TTC549 (cell line): ENCODE measurements at regions not wholly inside any gene's neighbourhood (a gene's known extent, or its start where the extent isn't known, plus 50 kb on each side); places are given as distances from the start of the nearest gene placed in this dataset.
"Not testable (repeated sequence)": the region's sequence is repeated elsewhere in the genome, so short reads cannot be mapped to it uniquely, and the experiment has no call there.

Experiments
- FAIRE-seq: peaks from 2 replicates; lab custom pipeline; 2012; peaks lifted over from hg19 to GRCh38; lab: Jason Lieb, UNC

DNA sequence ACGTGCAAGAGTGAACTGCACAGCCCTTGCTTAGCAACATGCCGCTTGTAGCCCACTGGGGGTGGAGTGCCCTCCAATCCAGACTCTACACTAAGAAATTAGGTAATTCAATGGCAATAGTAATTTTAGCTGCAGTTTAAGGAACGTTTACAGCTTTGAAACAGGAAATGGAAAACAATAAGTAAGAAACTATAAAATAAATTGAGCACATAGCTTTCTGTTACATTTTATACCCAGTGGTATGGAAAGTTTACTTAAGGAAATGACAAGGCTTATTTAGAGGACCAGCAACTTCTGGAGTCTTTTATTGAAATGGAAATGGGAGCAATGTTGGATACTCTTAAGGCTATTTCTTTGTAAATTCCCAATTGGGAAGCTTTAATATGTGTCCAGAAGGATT is 373.2 kb downstream of the KCNRG start:
- FAIRE-seq, result no peak

DNA sequence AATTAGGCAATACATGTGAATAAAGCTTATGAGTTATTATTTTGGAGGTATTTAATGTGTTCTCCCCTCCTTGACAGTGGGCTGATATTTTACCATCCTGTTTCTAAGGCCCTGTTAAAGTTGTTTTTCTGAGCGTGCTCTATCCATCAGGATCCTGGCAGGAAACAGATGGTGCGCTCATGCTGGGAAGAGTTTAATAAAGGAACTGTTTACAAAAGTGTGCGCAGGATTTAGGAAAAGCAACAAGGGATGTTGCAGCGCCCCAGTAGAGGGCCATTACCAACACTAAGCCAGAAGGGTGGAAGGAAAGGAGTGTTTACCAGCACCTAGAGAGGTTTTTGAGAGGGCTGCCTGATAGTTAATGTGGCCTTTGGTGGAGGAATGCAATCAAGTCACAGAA is 374.5 kb downstream of the KCNRG start:
- FAIRE-seq, result no peak

DNA sequence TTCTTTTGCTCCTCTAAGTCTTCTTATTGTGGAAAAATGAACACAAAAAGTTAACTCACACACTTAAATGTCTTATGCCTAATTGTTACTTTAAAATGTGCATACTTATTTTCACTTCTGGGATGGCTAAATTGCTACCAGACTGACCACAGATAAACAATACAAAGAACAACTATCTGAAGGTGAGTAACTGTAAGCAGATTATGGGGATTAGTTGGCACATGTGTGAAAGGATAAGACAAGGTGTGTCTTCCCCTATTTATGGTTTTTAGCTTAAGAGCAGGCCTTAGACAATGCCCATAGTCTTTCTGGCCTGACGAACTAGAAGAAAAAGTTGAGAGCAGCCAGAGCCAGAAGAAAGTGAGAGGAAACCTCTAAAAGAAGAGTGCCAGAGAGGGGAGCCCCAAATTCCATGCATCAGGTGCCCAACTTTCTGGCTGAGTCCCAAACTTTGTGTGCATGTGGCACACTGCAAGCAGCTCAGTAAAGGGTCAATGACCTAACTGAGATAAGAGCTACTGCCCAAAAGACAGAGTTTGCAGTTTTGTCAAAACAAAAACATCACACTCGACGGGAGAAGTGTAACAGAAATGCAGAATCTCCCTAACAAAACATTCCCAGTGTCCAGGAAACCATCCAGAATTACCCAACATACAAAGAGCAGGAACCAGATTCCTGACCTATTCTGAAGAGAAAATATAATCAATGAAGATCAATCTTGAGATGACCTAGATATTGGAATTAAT is 375.4 kb downstream of the KCNRG start:
- no peak for FAIRE-seq

DNA sequence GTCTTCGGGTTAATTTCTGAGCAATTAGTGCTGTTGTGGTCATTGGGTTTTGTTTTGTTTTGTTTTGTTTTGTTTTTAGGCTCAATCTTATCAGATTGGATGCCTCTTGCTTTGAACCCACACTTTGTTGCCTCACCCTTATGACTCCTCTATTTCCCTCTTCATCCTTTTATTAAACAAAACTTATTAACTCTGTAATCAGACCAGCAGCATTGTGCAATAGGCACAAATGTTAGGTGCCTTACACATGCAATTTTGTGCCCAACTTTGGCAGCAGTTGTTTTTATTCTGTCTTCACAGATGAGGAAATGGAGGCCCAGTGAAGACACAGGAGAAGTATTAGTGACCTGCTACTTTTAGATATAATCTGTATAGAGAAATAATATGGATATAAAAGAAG is 377.7 kb downstream of the KCNRG start:
- FAIRE-seq, result no peak

DNA sequence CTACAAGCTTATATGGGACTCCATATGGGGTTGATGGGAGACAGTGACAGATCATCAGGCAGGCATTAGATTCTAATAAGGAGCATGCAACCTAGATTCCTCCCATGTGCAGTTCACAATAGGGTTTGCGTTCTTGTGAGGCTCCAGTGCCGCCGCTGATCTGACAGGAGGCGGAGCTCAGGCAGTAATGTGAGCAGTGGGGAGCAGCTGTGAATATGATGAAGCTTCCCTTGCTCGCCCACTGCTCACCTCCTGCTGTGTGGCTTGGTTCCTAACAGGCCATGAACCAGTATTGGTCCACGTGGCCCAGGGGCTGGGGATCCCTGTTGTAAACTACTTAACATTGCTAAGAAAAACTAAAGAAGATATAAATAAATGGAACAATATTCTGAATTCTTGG is 378.4 kb downstream of the KCNRG start:
- no peak for FAIRE-seq

DNA sequence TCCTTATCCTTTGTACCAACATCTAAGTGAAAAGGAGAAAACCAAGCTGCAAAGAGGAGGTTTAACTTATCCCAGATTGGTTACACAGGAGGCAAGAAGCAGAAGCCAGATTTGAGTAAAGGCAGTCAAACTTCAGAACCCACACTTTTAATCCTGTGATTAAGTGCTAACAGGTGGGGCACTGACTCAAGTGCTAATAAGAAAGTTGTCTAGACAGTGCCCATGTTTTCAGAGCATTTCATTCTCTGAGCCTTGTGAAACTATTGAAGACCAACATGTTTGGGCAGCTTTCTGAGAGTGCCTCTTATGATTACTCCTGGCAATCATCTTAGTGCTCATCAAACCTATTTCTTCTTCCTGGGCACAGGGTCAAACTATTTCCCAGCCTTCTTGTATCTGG is 380.8 kb downstream of the KCNRG start:
- no peak for FAIRE-seq

DNA sequence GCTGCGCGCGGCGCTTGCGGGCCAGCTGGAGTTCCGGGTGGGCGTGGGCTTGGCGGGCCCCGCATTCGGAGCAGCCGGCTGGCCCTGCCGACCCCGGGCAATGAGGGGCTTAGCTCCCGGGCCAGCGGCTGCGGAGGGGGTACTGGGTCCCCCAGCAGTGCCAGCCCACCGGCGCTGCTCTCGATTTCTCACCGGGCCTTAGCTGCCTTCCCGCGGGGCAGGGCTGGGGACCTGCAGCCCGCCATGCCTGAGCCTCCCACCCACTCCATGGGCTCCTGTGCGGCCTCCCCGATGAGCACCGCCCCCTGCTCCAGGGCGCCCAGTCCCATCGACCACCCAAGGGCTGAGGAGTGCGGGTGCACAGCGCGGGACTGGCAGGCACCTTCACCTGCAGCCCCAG is 381.4 kb downstream of the KCNRG start:
- not testable (repeated sequence) for FAIRE-seq

DNA sequence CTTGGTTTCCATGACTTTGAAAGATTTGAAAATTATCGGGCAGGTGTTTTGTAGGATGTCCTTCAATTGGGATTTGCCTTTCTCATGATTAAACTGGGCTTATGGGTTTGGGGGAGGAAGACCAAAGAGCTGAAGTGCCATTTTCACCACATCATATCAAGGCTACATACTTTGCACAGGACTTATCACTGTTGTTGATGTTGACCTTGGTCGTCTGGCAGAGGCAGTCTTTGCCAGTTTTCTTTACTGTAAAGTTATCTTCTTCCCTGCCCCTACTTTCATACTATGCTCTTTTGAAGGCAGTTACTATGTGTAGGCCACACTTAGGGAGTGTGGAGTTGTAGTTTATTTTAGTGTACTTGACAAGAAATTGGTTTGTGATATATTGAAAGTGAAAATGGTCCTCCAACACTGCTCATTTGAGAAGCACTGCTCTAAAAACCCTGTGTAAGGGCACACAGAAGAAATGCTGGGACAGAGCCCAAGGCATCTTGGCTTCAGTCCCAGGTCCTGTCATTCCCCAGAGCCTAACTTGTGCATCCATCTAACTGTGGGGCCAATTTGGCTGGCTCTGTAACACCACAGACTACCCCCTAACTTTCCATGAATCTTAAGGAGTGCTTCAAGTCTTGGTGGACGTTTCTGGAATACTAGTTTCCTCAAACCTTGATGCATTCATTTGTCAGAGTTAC is 384.9 kb downstream of the KCNRG start:
- FAIRE-seq, result no peak

DNA sequence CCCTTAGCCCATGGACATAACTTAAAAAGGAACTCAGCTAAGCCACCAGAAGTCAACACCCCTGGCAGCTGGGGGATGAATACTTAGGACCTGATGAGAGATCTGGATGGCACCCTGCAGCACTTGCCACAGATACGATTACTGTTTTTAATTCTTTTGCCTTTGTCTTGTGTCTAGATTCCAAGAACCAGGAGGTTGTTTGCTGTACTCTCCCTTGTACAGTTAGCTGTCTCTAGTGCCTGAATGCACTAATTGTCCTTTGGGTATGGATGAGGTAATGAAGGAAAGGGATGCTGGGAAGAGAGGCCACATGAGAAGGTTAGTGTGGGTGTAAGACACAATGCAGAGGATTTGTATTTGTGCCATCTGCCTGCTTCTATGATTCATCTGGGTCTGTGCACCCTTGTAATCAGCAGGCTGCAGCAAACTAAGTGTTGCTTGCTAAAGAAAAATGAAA is 385.8 kb downstream of the KCNRG start:
- FAIRE-seq, result no peak

DNA sequence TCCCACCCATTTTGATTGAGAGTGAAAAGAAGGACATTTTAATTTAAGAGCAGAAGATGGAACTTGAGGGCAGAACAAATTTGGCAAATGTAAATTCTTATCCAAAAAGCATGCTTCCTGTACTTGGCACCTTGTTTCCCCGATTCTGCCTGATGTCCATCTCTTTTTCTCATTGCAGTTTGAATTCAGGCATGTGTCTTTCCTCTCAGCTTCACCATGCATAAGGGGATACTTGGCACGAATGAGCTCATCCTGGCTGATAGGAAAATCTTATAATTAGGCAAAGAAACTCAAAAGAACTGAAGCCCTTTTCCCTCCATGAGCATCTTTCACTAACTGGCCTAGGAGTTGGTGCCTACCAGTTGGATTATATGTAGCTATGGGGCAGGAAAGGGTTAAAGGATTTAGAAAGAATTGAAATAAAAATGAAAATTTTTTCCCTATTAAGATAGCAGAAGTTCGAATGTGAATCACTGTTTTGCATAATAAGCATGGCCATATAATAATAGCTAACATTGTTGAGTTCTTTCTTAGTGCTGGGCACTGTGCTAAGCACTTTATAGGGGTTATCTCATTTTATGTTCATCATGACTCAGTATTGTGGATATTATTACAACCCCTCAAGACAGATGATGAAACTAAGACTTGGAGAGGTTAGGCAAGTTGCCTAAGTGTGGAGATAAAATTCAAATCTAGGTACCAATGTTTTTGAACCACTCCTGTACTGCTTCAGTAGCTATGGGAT is 386.6 kb downstream of the KCNRG start:
- FAIRE-seq, result no peak

DNA sequence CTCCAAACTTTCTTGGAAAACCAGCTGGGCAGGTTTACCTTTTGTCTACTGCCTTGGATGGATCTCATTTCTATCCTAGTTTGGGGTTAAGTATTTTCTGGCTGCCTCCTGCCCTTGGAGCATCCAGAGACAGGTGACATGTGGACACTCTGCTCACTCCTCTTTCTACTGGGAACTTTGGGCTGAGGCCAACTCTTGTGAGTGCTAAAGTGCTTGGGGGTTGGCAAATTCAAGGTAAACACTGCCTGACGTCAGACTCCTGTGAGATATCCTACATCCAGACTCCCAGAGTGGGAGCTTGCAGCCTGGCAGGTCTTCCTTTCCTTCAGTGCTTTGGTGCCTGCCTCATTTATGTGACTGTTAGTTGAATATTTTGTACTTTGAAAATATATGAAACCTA is 388.1 kb downstream of the KCNRG start:
- FAIRE-seq, result no peak

DNA sequence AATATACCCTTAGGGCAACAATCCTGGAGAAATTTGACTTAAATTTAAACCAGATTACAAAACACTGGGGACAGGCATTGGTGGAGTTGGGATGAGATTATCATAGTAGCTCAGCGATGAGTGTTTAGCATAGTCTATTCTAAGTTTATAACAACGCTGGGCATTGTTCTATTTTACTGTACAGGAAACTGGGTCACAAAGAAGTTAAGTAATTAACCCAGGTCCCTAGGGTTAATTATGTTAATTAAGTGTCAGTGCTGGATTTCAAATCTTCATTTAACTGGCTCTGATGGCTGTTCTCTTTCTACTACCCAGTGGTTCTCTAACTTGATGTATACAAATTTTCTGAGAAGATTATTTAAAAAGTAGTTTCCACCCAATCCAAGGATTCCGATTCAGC is 388.9 kb downstream of the KCNRG start:
- no peak for FAIRE-seq

DNA sequence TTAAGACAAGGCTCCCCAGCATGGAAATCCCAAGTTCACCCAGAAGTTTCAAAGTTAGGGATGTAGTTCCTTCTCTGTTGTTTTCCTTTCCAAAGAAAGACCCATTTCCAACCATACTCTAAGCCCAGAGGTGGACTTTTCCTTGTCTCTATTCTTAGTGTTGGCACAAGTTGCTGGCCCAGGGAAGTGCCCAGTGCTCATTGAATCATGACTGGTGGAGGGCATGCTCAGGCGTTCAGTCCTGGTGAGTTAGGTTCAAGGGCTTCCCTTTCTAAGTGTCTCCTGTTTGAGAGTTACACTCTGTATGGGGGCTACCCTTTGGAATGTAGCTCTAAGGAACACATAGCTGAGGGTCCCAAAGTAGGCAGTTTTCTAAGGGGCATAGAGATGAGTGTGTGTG is 389.5 kb downstream of the KCNRG start:
- FAIRE-seq, result no peak

DNA sequence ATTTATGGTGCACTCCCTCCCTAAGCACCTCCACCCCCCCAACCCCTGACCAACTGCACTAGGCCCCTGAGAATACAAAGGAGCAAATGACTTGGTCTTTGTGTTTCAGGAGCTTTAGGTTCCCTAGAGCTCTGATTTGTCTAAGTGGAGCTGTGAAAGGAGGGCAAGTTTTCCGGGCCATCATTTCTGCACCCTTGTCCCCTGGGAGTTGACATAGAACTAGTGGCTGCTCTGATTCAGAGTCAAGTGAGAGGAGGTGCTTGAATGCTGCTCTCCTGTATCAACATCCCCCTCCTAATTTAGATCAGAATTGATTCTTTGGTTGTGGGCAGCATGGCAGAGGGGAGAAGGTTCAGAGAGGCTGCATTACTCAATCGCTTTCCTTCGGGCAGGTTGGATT is 391.6 kb downstream of the KCNRG start:
- FAIRE-seq, result no peak

DNA sequence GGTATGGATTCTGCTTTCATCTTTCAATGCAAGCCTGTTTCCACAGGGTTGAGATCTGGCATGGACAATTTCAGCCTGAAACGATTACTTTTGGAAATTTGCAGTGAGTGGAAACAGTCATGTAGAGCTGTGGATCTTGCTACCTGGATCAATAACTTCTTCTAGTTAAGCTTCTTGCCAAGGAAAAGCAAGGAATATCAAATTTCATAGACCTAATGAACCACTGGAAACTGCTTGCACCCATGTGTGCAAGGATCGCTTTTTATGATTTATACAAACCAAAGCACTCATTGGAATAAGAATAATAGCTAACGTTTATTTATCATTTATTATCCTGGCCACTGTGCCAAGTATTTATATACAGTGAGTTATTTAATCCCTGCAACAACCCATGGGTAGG is 392.8 kb downstream of the KCNRG start:
- no peak for FAIRE-seq

DNA sequence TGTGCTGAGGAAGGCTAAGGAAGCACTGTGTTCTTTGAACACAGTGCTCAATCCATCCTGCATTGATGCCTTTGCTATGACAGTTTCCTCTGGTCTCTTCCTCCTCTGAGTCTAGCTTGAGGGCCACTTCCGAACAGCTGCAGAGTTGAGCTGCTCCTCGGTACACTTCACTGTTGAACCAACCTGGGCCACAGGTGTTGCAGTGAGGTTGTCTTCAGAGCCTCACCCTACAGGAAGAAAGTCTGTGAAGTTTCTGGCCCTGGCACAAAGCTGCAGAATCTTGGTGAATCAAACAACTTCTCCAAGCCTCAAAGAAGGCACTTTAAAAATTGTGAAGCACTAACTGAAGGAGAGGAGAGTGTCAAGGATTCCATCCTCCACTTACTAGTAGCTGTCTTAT is 394.0 kb downstream of the KCNRG start:
- FAIRE-seq, result no peak

DNA sequence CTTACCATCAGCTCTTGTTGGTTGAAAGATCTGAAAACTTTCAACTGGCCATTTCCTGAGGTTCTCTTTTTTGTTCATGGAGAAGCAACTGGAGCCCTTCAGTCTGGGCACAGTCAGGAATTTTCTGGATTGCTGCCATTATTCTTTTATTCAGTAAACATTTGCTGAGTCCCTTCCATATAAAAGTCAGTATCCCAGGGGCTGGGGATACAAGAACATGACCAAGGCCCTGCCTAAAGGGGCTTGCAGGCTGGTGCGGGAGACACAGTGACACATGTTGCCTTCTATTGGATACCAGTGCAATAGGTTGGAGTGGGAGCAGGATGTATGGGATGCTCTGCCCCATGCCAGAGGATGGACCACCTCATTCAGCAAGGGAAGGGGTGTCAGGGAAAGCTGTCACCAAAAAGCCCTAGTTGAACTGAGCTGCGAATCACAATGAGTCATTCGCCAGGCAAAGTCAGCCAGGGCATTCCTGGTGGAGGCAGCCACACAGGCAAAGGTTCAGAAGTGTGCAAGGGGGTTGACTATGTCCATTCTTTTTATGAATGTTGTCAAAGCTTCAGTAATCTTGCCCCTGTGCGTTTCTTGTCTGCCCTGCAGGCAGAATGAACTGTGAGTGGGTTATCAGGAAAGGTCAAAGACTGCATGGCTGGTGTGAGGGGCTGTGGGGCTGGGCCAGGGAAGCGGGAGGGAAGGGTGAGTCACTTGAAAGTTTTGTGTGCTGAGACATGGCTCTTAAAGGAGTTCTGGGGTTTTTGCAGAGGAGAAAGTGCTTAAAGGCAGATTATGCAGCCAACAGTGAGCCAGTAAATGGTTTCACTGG is 395.9 kb downstream of the KCNRG start:
- no peak for FAIRE-seq

DNA sequence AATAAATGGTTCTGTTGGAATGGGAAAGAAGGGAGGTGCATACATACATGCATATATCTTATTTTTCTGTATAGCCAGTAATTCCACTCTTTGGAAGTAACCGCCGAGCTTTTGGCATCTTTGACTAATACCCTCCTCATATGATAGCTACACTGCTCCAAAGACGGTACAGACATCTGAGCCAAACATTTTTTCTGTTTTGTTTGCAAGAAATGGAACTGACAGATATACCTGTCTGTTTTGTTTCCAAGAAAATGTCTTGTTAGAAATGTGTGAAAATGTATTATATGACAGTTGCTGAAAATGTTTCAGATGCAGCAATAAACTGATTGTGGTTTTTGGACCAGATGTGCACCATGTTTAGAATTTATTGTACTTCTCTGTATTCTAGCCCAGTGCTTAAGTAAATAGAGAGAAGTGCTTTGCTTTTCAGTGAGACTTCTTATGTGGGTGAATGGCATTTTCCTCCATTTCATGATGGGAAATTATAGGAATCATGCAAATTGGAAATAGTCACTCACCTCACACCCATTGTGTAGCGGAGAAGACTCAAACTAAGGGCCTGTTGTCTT is 396.9 kb downstream of the KCNRG start:
- FAIRE-seq, result no peak

DNA sequence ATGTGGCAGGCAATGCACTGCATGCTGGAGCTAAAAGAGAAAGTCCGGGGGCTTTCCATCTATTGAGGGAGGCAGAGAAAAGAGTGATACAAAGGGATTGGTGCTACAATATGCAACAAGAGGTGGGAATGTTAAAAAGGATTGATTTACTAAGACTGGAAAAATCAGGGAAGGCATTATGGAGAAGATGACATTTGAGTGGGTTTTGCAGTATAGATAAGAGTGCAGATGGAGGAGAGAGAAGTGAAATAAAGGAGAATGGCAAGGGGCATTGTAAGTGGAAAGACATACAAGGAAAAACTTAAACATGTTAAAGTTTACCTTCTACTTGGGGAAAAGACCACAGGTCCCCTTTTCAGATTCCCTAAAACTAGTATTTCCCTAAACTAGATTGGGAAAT is 399.4 kb downstream of the KCNRG start:
- no peak for FAIRE-seq

DNA sequence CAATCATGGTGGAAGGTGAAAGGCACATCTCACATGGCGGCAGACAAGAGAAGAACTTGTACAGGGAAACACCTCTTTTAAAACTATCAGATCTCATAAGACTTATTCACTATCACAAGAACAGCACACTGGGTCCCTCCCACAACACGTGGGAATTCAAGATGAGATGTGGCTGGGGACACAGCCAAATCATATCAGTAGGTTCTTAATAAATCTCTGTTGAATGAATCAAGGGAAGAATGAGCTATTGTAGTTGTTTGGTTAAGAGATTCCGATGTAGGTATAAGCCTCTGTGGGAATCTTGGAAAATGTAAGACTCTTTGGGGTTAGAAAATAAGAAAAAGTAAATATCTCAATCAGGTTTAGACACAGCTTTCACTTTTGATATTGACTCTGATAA is 400.2 kb downstream of the KCNRG start:
- no peak for FAIRE-seq

DNA sequence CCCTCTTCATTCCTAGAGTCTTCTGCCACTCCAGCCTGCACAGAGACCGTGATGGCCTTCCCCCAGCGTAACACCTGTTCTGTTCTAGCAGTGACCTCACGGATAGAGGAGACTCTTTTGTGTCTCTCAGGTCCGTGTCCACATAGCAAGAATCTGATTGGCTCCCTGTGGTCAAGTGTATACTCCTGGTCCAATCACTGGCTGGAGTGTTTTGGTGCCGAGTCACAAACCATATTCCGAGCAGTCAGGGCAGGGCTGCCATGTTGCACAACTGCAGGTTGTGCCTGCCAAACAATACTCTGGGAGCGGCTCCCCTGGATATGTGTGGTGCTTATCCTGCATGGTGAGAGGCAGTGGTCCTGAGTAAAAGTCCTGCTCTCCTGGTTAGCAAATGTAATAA is 402.4 kb downstream of the KCNRG start:
- no peak for FAIRE-seq

DNA sequence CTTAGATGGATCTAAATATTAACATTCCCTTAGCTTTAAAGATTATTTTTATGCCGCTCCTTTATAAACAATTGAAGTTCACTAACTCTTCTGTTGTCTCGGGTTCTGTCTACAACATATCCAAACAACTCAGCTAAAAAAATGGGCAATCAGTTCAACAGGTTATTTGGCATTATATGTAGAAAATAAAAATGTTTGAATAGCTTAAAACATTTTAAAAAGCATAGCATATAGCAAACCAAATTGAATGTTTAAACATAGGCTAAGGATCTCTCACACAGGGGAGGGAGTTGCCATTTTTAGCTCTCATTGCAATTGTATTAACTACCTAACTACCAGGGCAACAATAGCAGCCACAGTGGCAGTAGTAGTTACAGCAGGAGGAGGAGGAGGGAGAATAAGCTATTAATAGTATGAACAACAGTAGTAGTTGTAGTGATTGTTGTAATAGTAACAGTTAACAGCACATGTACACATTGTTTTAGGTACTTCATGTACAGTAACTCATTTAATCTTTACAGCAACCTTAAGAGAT is 404.2 kb downstream of the KCNRG start:
- no peak for FAIRE-seq
